C4-2B (cell line): ENCODE measurements at regions not wholly inside any gene's neighbourhood (a gene's known extent, or its start where the extent isn't known, plus 50 kb on each side); places are given as distances from the start of the nearest gene placed in this dataset.
"Not testable (repeated sequence)": the region's sequence is repeated elsewhere in the genome, so short reads cannot be mapped to it uniquely, and the experiment has no call there.

Experiments used
- H3K27ac ChIP-seq: fragments of 450-650 bp; 2 replicates; pipeline ENCODE4 v1.5.1; 2017
- CTCF ChIP-seq: fragments of 450-650 bp; conservative IDR thresholded peaks from 2 replicates; pipeline ENCODE4 v1.5.1; 2017; ENCODE audit warnings: mild to moderate bottlenecking
- ZFX ChIP-seq: fragments of 450-650 bp; IDR thresholded peaks from 2 replicates; pipeline ENCODE4 v1.6.1; 2017

GRCh38 chr3:127493924-127494646 lies 96.4 kb downstream of the TPRA1 start:
- TF ChIP-seq CTCF (no peak), ZFX (no peak)
- no peak overlapping the region for H3K27ac ChIP-seq

DNA sequence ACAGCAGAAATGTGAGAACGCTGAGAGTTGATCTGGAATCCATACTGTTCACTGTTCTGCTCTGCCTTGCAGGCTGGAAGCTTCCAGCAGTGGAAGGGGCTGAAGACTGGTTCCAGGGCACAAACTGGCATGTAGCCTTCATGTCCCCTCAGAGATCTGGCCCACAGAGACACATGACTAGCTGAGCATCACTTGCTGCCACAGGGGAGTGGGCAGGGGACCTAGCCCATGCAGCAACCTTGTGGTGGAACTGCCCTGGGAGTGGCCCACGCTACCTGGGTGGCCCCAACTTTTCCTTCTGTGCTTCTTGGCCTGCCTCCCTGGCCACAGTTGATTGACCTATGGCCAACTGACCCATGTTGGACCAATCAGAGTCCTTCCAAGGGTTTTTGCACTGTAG lies 98.1 kb downstream of the TPRA1 start:
- TF ChIP-seq CTCF (no peak), ZFX (no peak)
- no peak overlapping the region for H3K27ac ChIP-seq

DNA sequence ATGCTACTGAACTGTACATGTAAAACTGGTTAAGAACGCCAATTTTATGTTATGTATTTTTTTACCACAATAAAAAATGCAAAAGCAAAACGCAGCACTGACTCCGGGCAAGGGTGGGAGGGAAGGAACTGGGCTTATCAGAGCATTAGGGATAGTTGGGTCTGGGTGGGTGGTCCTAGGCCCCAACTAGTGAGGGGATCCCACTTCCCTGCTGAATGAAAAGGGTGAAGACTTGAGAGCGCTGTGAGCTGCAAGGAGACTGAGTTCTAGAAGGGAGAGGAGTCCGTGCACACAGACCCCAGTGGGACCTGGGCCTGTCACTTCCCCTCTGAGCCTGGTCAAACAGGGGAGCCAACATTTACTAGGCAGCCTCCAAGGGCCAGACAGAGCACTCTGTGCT lies 98.6 kb downstream of the TPRA1 start:
- H3K27ac ChIP-seq: no peak overlapping the region
- TF ChIP-seq CTCF (no peak), ZFX (no peak)

DNA sequence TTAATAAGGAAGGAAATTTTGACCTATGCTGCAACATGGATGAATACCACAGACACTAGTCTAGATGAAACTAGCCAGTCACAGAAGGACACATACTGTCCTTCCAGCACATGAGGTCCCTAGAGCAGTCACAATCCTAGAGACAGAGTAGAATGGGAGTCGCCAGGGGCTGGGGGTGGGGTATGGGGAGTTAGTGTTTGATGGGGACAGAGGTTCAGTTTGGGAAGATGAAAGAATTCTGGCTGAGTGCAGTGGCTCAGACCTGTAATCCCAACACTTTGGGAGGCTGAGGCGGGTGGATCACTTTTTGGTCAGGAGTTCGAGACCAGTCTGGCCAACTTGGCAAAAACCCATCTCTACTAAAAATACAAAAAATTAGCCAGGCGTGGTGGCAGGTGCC lies 99.2 kb downstream of the TPRA1 start:
- H3K27ac ChIP-seq: no peak overlapping the region
- TF ChIP-seq ZFX: no peak
- TF ChIP-seq CTCF: no peak

- H3K27ac ChIP-seq: not testable (repeated sequence)
These were observed 99.6 kb downstream of the TPRA1 start for GRCh38 chr3:127491024-127491305.

GRCh38 chr3:127490271-127491023 lies 100.1 kb downstream of the TPRA1 start:
- TF ChIP-seq CTCF (no peak), ZFX (no peak)

DNA sequence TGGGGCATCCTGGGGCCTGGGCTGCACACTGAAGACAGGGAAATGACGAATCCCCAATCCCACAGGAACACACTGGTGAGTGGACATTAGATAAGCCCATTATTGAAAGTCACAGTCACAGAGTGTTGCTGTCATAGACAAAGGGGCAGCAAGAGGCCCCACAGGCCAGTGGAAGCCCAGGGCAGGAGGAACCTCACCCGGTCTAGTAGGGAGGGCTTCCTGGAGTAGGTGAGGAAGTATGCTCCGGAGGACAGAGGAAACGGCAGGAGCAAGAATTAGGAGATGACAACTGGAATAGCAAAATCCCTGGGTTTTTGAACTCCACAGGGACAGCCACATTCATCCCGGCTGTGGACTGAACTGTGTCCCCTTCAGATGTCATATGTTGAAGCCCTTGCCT lies 101.2 kb downstream of the TPRA1 start:
- no peak for TF ChIP-seq ZFX
- no peak for TF ChIP-seq CTCF

More at GRCh38 chr3:127490271-127491023, 100.1 kb downstream of the TPRA1 start:
- H3K27ac ChIP-seq: no peak overlapping the region

DNA sequence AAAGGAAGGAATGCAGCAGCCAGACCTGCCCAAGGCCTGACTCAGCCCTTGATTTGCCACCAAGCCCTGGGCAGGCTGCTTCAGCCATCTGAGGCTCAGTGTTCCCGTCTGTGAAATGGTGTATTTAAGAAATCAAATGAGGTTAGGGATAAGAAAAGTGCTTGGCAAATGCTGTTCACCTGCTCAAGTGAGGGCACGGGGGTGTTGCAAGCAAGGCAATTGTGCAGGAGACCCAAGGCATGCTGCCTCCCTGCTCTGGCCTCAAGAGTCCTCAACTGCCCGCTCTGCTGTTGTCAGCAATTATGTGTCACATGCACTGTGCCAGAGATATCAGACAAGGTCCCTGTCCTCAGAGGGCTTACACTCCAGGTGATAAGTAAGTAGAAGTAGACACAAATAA lies 101.8 kb downstream of the TPRA1 start:
- TF ChIP-seq ZFX (no peak), CTCF (no peak)
- no peak overlapping the region for H3K27ac ChIP-seq

More for the DNA sequence above, 101.2 kb downstream of the TPRA1 start:
- no peak overlapping the region for H3K27ac ChIP-seq
